Lower leg skin (tissue), 4 donors: ENCODE measurements at regions not wholly inside any gene's neighbourhood (a gene's known extent, or its start where the extent isn't known, plus 50 kb on each side); places are given as distances from the start of the nearest gene placed in this dataset.
"Not testable (repeated sequence)": the region's sequence is repeated elsewhere in the genome, so short reads cannot be mapped to it uniquely, and the experiment has no call there.

Source experiments
- DNase-seq, 2 donors: peaks; one replicate each; pipeline ENCODE4 v3.0.0-alpha.2; 2019; ENCODE audit warnings: low spot score in 2 of 2
- H3K4me3 ChIP-seq: fragments of 200-600 bp; sonication (generic); 2 replicates; pipeline ENCODE4 v1.5.1; 2017; ENCODE audit warnings: mild to moderate bottlenecking, low read depth; ENCODE audit not compliant: poor library complexity, severe bottlenecking
- CTCF ChIP-seq, 3 donors: fragments of 450-650 bp; IDR thresholded peaks; one replicate each; pipeline ENCODE4 v1.5.1; 2016; ENCODE audit warnings: antibody characterized with exemption in 3 of 3, mild to moderate bottlenecking in 3 of 3, moderate library complexity in 2 of 3
- POLR2A ChIP-seq, 2 donors: fragments of 450-650 bp; IDR thresholded peaks; one replicate each; pipeline ENCODE4 v1.6.1; 2016 to 2017; ENCODE audit warnings: antibody characterized with exemption in 2 of 2, mild to moderate bottlenecking in 1 of 2, moderate library complexity in 1 of 2
- WGBS, 2 donors: methylation state at CpG; one replicate each; pipeline ENCODE4 v1.1.5; 2018; 5-methylcytosine and 5-hydroxymethylcytosine counted together
- intact Hi-C: fragments of 100-400 bp; cut with DNase I; formaldehyde crosslinking; loops from one replicate; pipeline ENCODE4 v1.15.0; 2023; ENCODE audit warnings: low total_unique reads

- DNase-seq = no peak
- TF ChIP-seq POLR2A (IDR thresholded peaks at IDR 0.05) (no peak), CTCF (IDR thresholded peaks at IDR 0.05) (no peak)
- WGBS, 2 donors = 92 to 95% methylated on average over 9 of the region's 9 CpGs
- no peak overlapping the region for H3K4me3 ChIP-seq
- intact Hi-C loops = no loop called here
These were observed 121.2 kb upstream of the ANKRD30BL start for GRCh38 chr2:132282911-132283310.

- 75 to 79% methylated on average over 6 of the region's 6 CpGs for WGBS, 2 donors
- intact Hi-C loops, DNase-seq, H3K4me3 ChIP-seq: not testable (repeated sequence)
These were observed 124.6 kb upstream of the ANKRD30BL start for GRCh38 chr2:132286289-132286911.

- H3K4me3 ChIP-seq, intact Hi-C loops: not testable (repeated sequence)
- peak in 1 of 2 donors; percentile 95 for DNase-seq
- WGBS, 2 donors = 89 to 90% methylated on average over 8 of the region's 8 CpGs
These were observed 126.2 kb upstream of the ANKRD30BL start for GRCh38 chr2:132287910-132288309.

GRCh38 chr2:132289138-132289537 lies 127.4 kb upstream of the ANKRD30BL start:
- 72 to 75% methylated on average over 4 of the region's 4 CpGs for WGBS, 2 donors
- H3K4me3 ChIP-seq, intact Hi-C loops, DNase-seq: not testable (repeated sequence)

GRCh38 chr2:132289812-132290211 lies 126.8 kb upstream of the GPR39 start:
- WGBS, 2 donors = 63 to 72% methylated on average over 6 of the region's 6 CpGs
- H3K4me3 ChIP-seq, DNase-seq, intact Hi-C loops: not testable (repeated sequence)

- intact Hi-C loops, DNase-seq, H3K4me3 ChIP-seq: not testable (repeated sequence)
- 30 to 51% methylated on average over 2 of the region's 2 CpGs for WGBS, 2 donors
These were observed 115.8 kb upstream of the GPR39 start for GRCh38 chr2:132300592-132301378.

GRCh38 chr2:132304661-132305380 lies 111.8 kb upstream of the GPR39 start:
- H3K4me3 ChIP-seq, intact Hi-C loops: not testable (repeated sequence)
- DNase-seq = peak; percentile 55 to 92
- 5 to 8% methylated on average over 27 of the region's 27 CpGs for WGBS, 2 donors

- DNase-seq, intact Hi-C loops, H3K4me3 ChIP-seq: not testable (repeated sequence)
- 57 to 59% methylated on average over 2 of the region's 2 CpGs for WGBS, 2 donors
These were observed 108.9 kb upstream of the GPR39 start for GRCh38 chr2:132307613-132308198.

- 61 to 83% methylated on average over 1 of the region's 1 CpG for WGBS, 2 donors
- H3K4me3 ChIP-seq, DNase-seq, intact Hi-C loops: not testable (repeated sequence)
These were observed 107.4 kb upstream of the GPR39 start for GRCh38 chr2:132309203-132309602.

GRCh38 chr2:132315546-132315945 lies 101.1 kb upstream of the GPR39 start:
- intact Hi-C loops, H3K4me3 ChIP-seq, DNase-seq: not testable (repeated sequence)
- WGBS, 2 donors = 78 to 82% methylated on average over 2 of the region's 2 CpGs

- H3K4me3 ChIP-seq, intact Hi-C loops, DNase-seq: not testable (repeated sequence)
- WGBS, 2 donors = 73 to 77% methylated on average over 6 of the region's 6 CpGs
These were observed 99.5 kb upstream of the GPR39 start for GRCh38 chr2:132317026-132317680.

- H3K4me3 ChIP-seq = not testable (repeated sequence)
- 88 to 92% methylated on average over 4 of the region's 4 CpGs for WGBS, 2 donors
These were observed 98.1 kb upstream of the GPR39 start for GRCh38 chr2:132318481-132318880.

GRCh38 chr2:132324005-132324404 lies 92.6 kb upstream of the GPR39 start:
- 62 to 89% methylated on average over 1 of the region's 1 CpG for WGBS, 2 donors
- H3K4me3 ChIP-seq, DNase-seq, intact Hi-C loops: not testable (repeated sequence)

More at GRCh38 chr2:132318481-132318880, 98.1 kb upstream of the GPR39 start:
- DNase-seq, intact Hi-C loops: not testable (repeated sequence)
